ENCODE measurements at regions not wholly inside any gene's neighbourhood (a gene's known extent, or its start where the extent isn't known, plus 50 kb on each side); places are given as distances from the start of the nearest gene placed in this dataset.

DNA sequence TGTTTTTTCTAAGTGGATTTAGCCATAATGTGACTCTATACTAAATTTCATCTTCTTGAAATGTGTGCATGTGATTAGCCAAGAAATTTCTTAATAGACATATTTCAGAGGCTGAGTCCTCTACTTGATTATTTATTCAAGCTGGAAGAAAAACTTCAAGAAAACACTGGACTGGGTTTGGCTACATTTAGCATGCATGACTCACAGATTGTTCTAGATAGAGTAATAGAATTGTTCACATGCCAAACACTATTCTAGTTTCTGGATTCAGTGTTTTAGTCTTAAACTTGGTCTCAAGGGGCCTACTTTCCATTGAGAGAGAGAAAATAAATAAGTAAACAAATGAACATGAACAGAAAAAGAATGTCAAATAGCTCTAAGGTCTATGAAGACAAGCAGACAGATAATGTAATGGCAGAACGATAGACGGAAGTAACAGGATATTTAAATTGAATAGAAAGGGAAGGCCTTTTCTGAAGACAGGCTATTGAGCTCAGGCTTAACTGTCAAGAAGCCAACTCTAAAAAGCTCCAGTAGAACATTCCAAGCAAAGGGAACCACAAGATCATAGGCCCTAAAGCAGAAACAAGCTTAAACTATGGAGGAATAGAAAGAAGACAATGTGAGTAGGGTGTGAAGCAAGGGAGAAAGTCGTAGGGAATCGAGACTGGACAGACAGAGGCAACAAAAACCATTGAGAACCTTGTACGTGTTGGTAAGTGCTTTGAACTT is 104.6 kb downstream of the TMEM144 start:
- H3K4me3 ChIP-seq (ENCODE audit: low read depth, low read length): no peak overlapping the region
- ChIA-PET POLR2A (no interaction called here), CTCF (interaction anchor here (1.4 kb wide), 1 partner anchor 54 kb away, joined by 3 read pairs; no protein-coding TSS in a partner anchor)
- no peaks in the 10 kb centered on the region for H3K4me1 ChIP-seq (ENCODE audit: control insufficient read depth, insufficient read depth, low read length)
- TF ChIP-seq SP7 (tag by site-specific recombination; IDR thresholded peaks at IDR 0.05): no peak
- no peak for TF ChIP-seq ZNF561 (tag by site-specific recombination; IDR thresholded peaks at IDR 0.05; ENCODE audit: borderline replicate concordance)
- TF ChIP-seq ZNF610 (tag by site-specific recombination; IDR thresholded peaks at IDR 0.05; ENCODE audit: borderline replicate concordance): no peak
- no peak for TF ChIP-seq HOXC10 (CRISPR knock-in tag; IDR thresholded peaks at IDR 0.05)
- TF ChIP-seq ZNF2 (tag by site-specific recombination; IDR thresholded peaks at IDR 0.05): no peak
- no peak for TF ChIP-seq ZFP37 (tag by site-specific recombination; IDR thresholded peaks at IDR 0.05)
- no peak for TF ChIP-seq ZNF426 (tag by site-specific recombination; IDR thresholded peaks at IDR 0.05)
- TF ChIP-seq ZNF677 (tag by site-specific recombination; IDR thresholded peaks at IDR 0.05): no peak
- TF ChIP-seq, protein P1, sequence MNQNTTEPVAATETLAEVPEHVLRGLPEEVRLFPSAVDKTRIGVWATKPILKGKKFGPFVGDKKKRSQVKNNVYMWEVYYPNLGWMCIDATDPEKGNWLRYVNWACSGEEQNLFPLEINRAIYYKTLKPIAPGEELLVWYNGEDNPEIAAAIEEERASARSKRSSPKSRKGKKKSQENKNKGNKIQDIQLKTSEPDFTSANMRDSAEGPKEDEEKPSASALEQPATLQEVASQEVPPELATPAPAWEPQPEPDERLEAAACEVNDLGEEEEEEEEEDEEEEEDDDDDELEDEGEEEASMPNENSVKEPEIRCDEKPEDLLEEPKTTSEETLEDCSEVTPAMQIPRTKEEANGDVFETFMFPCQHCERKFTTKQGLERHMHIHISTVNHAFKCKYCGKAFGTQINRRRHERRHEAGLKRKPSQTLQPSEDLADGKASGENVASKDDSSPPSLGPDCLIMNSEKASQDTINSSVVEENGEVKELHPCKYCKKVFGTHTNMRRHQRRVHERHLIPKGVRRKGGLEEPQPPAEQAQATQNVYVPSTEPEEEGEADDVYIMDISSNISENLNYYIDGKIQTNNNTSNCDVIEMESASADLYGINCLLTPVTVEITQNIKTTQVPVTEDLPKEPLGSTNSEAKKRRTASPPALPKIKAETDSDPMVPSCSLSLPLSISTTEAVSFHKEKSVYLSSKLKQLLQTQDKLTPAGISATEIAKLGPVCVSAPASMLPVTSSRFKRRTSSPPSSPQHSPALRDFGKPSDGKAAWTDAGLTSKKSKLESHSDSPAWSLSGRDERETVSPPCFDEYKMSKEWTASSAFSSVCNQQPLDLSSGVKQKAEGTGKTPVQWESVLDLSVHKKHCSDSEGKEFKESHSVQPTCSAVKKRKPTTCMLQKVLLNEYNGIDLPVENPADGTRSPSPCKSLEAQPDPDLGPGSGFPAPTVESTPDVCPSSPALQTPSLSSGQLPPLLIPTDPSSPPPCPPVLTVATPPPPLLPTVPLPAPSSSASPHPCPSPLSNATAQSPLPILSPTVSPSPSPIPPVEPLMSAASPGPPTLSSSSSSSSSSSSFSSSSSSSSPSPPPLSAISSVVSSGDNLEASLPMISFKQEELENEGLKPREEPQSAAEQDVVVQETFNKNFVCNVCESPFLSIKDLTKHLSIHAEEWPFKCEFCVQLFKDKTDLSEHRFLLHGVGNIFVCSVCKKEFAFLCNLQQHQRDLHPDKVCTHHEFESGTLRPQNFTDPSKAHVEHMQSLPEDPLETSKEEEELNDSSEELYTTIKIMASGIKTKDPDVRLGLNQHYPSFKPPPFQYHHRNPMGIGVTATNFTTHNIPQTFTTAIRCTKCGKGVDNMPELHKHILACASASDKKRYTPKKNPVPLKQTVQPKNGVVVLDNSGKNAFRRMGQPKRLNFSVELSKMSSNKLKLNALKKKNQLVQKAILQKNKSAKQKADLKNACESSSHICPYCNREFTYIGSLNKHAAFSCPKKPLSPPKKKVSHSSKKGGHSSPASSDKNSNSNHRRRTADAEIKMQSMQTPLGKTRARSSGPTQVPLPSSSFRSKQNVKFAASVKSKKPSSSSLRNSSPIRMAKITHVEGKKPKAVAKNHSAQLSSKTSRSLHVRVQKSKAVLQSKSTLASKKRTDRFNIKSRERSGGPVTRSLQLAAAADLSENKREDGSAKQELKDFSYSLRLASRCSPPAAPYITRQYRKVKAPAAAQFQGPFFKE (tag by site-specific recombination; IDR thresholded peaks at IDR 0.05; ENCODE audit: borderline replicate concordance): no peak
- TF ChIP-seq PRDM1 (tag by site-specific recombination; IDR thresholded peaks at IDR 0.05): no peak
- TF ChIP-seq ZNF624 (tag by site-specific recombination; IDR thresholded peaks at IDR 0.05): no peak
- TF ChIP-seq ZNF391 (tag by site-specific recombination; IDR thresholded peaks at IDR 0.05; ENCODE audit: borderline replicate concordance, low read depth): no peak
- no peak for TF ChIP-seq ZNF433 (tag by site-specific recombination; IDR thresholded peaks at IDR 0.05; ENCODE audit: low read depth)
- TF ChIP-seq, protein P2, sequence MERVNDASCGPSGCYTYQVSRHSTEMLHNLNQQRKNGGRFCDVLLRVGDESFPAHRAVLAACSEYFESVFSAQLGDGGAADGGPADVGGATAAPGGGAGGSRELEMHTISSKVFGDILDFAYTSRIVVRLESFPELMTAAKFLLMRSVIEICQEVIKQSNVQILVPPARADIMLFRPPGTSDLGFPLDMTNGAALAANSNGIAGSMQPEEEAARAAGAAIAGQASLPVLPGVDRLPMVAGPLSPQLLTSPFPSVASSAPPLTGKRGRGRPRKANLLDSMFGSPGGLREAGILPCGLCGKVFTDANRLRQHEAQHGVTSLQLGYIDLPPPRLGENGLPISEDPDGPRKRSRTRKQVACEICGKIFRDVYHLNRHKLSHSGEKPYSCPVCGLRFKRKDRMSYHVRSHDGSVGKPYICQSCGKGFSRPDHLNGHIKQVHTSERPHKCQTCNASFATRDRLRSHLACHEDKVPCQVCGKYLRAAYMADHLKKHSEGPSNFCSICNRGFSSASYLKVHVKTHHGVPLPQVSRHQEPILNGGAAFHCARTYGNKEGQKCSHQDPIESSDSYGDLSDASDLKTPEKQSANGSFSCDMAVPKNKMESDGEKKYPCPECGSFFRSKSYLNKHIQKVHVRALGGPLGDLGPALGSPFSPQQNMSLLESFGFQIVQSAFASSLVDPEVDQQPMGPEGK (tag by site-specific recombination; IDR thresholded peaks at IDR 0.05): no peak
- TF ChIP-seq ZNF843 (tag by site-specific recombination; IDR thresholded peaks at IDR 0.05): no peak
- no peak for TF ChIP-seq OVOL3 (tag by site-specific recombination; IDR thresholded peaks at IDR 0.05)
- TF ChIP-seq ZNF132 (tag by site-specific recombination; IDR thresholded peaks at IDR 0.05; ENCODE audit: borderline replicate concordance): no peak
- no peak for TF ChIP-seq WT1 (tag by site-specific recombination; IDR thresholded peaks at IDR 0.05)
- TF ChIP-seq, protein P3, sequence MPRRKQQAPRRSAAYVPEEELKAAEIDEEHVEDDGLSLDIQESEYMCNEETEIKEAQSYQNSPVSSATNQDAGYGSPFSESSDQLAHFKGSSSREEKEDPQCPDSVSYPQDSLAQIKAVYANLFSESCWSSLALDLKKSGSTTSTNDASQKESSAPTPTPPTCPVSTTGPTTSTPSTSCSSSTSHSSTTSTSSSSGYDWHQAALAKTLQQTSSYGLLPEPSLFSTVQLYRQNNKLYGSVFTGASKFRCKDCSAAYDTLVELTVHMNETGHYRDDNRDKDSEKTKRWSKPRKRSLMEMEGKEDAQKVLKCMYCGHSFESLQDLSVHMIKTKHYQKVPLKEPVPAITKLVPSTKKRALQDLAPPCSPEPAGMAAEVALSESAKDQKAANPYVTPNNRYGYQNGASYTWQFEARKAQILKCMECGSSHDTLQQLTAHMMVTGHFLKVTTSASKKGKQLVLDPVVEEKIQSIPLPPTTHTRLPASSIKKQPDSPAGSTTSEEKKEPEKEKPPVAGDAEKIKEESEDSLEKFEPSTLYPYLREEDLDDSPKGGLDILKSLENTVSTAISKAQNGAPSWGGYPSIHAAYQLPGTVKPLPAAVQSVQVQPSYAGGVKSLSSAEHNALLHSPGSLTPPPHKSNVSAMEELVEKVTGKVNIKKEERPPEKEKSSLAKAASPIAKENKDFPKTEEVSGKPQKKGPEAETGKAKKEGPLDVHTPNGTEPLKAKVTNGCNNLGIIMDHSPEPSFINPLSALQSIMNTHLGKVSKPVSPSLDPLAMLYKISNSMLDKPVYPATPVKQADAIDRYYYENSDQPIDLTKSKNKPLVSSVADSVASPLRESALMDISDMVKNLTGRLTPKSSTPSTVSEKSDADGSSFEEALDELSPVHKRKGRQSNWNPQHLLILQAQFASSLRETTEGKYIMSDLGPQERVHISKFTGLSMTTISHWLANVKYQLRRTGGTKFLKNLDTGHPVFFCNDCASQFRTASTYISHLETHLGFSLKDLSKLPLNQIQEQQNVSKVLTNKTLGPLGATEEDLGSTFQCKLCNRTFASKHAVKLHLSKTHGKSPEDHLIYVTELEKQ (tag by site-specific recombination; IDR thresholded peaks at IDR 0.05; ENCODE audit: borderline replicate concordance): no peak
- H3K36me3 ChIP-seq (ENCODE audit: control insufficient read depth in 2 of 2, insufficient read depth in 1 of 2, low read length in 2 of 2): no peaks in the 10 kb centered on the region
- no peaks in the 10 kb centered on the region for H3K9me3 ChIP-seq (ENCODE audit: control insufficient read depth, insufficient read depth, low read depth, low read length)
- H3K27ac ChIP-seq (ENCODE audit: extremely low read depth, low read depth, low read length): no peak overlapping the region
